ENCODE measurements at regions not wholly inside any gene's neighbourhood (a gene's known extent, or its start where the extent isn't known, plus 50 kb on each side); places are given as distances from the start of the nearest gene placed in this dataset.

DNA sequence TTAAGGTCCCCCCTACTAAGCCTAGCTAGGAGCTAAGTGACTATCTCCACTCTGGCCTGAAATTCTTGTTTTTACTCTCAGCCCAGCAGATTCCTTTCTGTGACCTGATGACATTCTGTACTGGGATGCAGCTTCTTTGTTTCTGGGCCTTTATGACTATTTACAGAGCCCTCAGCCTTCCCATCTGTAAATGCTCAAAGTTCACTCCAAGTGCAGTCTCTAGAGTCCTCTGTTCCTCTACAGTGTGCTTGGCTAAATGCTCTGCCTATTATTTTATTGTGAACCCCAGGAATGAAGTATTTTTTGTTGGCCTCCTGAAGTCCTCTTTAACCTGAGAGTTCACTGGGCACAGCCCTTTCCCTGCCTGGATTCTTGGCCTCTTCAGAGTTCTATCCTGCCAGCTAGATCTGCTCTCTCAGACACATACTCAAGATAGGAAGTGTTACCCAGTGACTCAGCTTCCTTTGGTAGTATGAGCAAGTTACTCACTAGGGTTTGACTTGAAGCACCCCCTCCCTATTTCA, 278.1 kb upstream of the P2RY1 start:
- RAD21 ChIA-PET (ENCODE audit: unreplicated experiment): interaction anchor here (0.8 kb wide), 1 partner anchor 78 kb away, joined by 3 read pairs; no protein-coding TSS in a partner anchor

More for the DNA sequence above, 278.1 kb upstream of the P2RY1 start:
- ChIA-PET SMC1A (ENCODE audit: uncharacterized antibody, unreplicated experiment) (interaction anchor here (0.8 to 1.2 kb wide), 4 partner anchors 10 to 163 kb away, joined by 3 to 5 read pairs (median 3); no protein-coding TSS in a partner anchor), CTCF (interaction anchor here (1.2 kb wide), 1 partner anchor 85 kb away, joined by 4 read pairs; no protein-coding TSS in a partner anchor), POLR2A (no interaction called here)
- BruUV-seq (replicated peaks): no TSS peak
- peaks cover 12% of the 10 kb centered on the region for H3K4me1 ChIP-seq (ENCODE audit: control insufficient read depth, insufficient read depth, low read length)
- peak overlapping the region; percentile 68 for H3K27ac ChIP-seq (ENCODE audit: control insufficient read depth, insufficient read depth)
- H2AFZ ChIP-seq (ENCODE audit: control insufficient read depth, low read depth, low read length): peak overlapping the region; percentile 75
- no peak for DNase-seq (ENCODE audit: low read depth, low spot score)
- no peaks in the 10 kb centered on the region for H3K36me3 ChIP-seq (ENCODE audit: control insufficient read depth in 2 of 2, insufficient read depth in 2 of 2, low read length in 1 of 2)
- intact Hi-C loops (cut with micrococcal nuclease; ENCODE audit: unreplicated experiment) (no loop called here), in situ Hi-C loops (cut with MboI) (no loop called here)
- no peaks in the 10 kb centered on the region for H3K79me2 ChIP-seq (ENCODE audit: control insufficient read depth, insufficient read depth, low read length)
- H3K4me2 ChIP-seq (ENCODE audit: control insufficient read depth, insufficient read depth): peak overlapping the region; percentile 31
- no peaks in the 10 kb centered on the region for H3K27me3 ChIP-seq (replicated peaks in 1 of 2; ENCODE audit: control insufficient read depth in 2 of 2, insufficient read depth in 2 of 2, low read length in 1 of 2)
- H3K9ac ChIP-seq (ENCODE audit: control insufficient read depth, insufficient read depth, low read length): peak overlapping the region; percentile 48; the same call in 1 of the 2 replicates
- peak; percentile 35 for FAIRE-seq
- peak; percentile 68 for ATAC-seq
- H4K20me1 ChIP-seq (ENCODE audit: control insufficient read depth, insufficient read depth): no peaks in the 10 kb centered on the region
- H3K9me3 ChIP-seq (replicated peaks; ENCODE audit: control insufficient read depth, insufficient read depth, low read length): no peaks in the 10 kb centered on the region
- H3K4me3 ChIP-seq: no peak overlapping the region; the same call in 1 of the 2 replicates
- TF ChIP-seq SMC3 (IDR thresholded peaks at IDR 0.05; ENCODE audit: borderline replicate concordance, low read length) (no peak), PRDM15 (CRISPR knock-in tag; IDR thresholded peaks at IDR 0.05) (no peak), POU2F2 (IDR thresholded peaks at IDR 0.05; ENCODE audit: borderline replicate concordance, low read depth, low read length) (no peak), TCF7 (IDR thresholded peaks at IDR 0.05; ENCODE audit: borderline replicate concordance) (no peak), BCL3 (IDR thresholded peaks at IDR 0.05; ENCODE audit: borderline replicate concordance, insufficient read depth, low read depth, low read length, poor library complexity, severe bottlenecking) (no peak), NFYB (IDR thresholded peaks at IDR 0.05; ENCODE audit: insufficient read depth, low read depth, low read length) (no peak), EZH2 (IDR thresholded peaks at IDR 0.05; ENCODE audit: borderline replicate concordance, control insufficient read depth, low read depth, low read length) (no peak), KLF5 (IDR thresholded peaks at IDR 0.05; ENCODE audit: partially characterized antibody) (no peak), RAD21 (IDR thresholded peaks at IDR 0.05; ENCODE audit: insufficient read depth, low read depth, low read length) (no peak), ATF7 (IDR thresholded peaks at IDR 0.05; ENCODE audit: low read depth) (no peak), LARP7 (IDR thresholded peaks at IDR 0.05) (no peak), PML (IDR thresholded peaks at IDR 0.05; ENCODE audit: low read length) (no peak), EGR1 (IDR thresholded peaks at IDR 0.05; ENCODE audit: borderline replicate concordance in 1 of 2, low read depth in 2 of 2, low read length in 2 of 2) (no peak), ATF3 (IDR thresholded peaks at IDR 0.05; ENCODE audit: borderline replicate concordance, extremely low read depth, low read depth, low read length) (no peak), ZZZ3 (IDR thresholded peaks at IDR 0.05; ENCODE audit: control insufficient read depth, insufficient read length, low read depth) (no peak), ZSCAN29 (IDR thresholded peaks at IDR 0.05) (no peak)
